OCI-LY3 (cell line): ENCODE measurements at regions not wholly inside any gene's neighbourhood (a gene's known extent, or its start where the extent isn't known, plus 50 kb on each side); places are given as distances from the start of the nearest gene placed in this dataset.

Source experiments
- EZH2phosphoT487 ChIP-seq: fragments of 200-600 bp; shearing (Covaris generic); IDR thresholded peaks from 2 replicates; pipeline ENCODE4 v1.6.1; 2018; ENCODE audit warnings: antibody characterized with exemption, mixed run types, low read depth
- TF ChIP-seq, protein P1 (sequence below): fragments of 200-600, 300-600 bp; sonication (generic); IDR thresholded peaks from 2 replicates; pipeline ENCODE4 v1.5.1; 2014; ENCODE audit warnings: antibody characterized with exemption, low read length, low read depth

DNA sequence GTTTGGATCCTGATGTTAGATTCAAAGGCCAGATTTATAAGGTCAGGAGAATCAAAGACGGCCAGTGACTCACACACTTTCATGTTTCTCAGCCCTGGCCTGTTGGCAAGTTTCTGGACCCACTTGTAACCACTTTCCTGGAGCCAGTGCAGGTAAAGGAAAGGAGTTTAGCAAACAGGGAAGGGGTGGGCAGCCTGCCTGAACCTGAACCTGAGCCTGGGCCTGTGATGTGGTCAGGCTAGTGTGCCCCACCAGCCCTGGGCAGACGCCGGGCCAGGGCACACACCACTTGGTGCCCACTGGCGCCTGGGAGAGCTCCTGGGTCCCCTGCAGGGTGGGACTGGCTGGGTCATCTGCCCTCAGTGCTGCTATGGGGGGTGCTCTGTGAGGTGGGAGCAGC, 100.5 kb upstream of the SPRED2 start:
- TF ChIP-seq, protein P1, sequence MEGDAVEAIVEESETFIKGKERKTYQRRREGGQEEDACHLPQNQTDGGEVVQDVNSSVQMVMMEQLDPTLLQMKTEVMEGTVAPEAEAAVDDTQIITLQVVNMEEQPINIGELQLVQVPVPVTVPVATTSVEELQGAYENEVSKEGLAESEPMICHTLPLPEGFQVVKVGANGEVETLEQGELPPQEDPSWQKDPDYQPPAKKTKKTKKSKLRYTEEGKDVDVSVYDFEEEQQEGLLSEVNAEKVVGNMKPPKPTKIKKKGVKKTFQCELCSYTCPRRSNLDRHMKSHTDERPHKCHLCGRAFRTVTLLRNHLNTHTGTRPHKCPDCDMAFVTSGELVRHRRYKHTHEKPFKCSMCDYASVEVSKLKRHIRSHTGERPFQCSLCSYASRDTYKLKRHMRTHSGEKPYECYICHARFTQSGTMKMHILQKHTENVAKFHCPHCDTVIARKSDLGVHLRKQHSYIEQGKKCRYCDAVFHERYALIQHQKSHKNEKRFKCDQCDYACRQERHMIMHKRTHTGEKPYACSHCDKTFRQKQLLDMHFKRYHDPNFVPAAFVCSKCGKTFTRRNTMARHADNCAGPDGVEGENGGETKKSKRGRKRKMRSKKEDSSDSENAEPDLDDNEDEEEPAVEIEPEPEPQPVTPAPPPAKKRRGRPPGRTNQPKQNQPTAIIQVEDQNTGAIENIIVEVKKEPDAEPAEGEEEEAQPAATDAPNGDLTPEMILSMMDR, result no peak
- TF ChIP-seq EZH2phosphoT487, result no peak
